GM11168 (cell line): ENCODE measurements at regions not wholly inside any gene's neighbourhood (a gene's known extent, or its start where the extent isn't known, plus 50 kb on each side); places are given as distances from the start of the nearest gene placed in this dataset.

Source experiments
- in situ Hi-C: fragments of 300-500 bp; cut with MboI; formaldehyde crosslinking; loops from one replicate; pipeline ENCODE4 v1.12.0; 2022; ENCODE audit warnings: low sequenced_read_pairs; ENCODE audit not compliant: unreplicated experiment

GRCh38 chr2:42951263-42951938 is 159.0 kb upstream of the HAAO start:
- in situ Hi-C loops: no loop called here

DNA sequence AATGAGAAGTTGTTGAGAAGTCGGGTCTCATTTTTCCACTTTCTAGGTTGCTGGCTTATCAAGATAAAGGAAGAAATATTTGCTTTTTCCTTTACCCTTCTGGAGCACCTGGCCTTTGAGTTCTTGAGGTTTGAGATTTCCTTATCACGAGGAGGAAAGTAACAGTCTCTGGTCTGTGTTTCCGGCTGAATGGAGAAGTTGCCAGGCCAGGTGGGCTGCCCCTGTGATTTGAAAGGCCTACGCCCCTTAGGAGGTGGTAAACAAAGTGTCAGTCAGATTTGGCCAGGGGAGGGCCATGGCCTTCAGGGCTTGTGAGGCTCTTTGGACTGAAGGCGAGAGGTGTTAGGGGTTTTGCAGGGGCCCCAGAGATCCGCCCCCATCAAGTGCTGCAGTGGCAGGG is 156.7 kb upstream of the HAAO start:
- in situ Hi-C loops: loop anchor here (5.0 to 10.0 kb wide), 2 partner anchors 278 to 536 kb away; partner anchors contain the start of gene ZFP36L2

- in situ Hi-C loops: loop anchor here (5.0 to 10.0 kb wide), 2 partner anchors 279 to 537 kb away; partner anchors contain the start of gene ZFP36L2
These were observed 155.6 kb upstream of the HAAO start for GRCh38 chr2:42947809-42948600.

- in situ Hi-C loops: loop anchor here (5.0 to 10.0 kb wide), 2 partner anchors 282 to 540 kb away; partner anchors contain the start of gene ZFP36L2
These were observed 152.5 kb upstream of the HAAO start for GRCh38 chr2:42944779-42945415.

DNA sequence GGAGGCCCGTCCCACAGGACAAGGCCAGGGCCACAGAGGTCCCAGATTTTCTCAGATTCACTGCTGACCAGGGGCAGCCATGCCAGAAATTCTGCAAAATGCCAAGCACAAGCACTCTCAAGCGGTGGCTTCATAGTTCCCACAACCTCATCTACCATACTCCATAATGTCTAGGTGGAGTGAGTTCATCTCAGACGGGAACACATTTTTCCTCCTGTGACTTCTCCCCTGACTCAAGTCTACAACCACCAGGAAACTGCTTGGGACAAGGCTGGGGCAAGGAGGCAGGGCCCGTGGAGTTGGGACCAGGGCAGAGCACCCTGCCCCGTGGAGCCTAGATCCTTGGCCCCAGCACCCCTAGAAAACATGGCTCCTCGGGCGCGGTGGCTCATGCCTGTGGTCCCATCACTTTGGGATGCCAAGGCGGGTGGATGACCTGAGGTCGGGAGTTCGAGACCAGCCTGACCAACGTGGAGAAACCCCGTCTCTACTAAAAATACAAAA is 150.7 kb upstream of the HAAO start:
- in situ Hi-C loops: loop anchor here (10.0 kb wide), 1 partner anchor 542 kb away; no protein-coding TSS in a partner anchor

DNA sequence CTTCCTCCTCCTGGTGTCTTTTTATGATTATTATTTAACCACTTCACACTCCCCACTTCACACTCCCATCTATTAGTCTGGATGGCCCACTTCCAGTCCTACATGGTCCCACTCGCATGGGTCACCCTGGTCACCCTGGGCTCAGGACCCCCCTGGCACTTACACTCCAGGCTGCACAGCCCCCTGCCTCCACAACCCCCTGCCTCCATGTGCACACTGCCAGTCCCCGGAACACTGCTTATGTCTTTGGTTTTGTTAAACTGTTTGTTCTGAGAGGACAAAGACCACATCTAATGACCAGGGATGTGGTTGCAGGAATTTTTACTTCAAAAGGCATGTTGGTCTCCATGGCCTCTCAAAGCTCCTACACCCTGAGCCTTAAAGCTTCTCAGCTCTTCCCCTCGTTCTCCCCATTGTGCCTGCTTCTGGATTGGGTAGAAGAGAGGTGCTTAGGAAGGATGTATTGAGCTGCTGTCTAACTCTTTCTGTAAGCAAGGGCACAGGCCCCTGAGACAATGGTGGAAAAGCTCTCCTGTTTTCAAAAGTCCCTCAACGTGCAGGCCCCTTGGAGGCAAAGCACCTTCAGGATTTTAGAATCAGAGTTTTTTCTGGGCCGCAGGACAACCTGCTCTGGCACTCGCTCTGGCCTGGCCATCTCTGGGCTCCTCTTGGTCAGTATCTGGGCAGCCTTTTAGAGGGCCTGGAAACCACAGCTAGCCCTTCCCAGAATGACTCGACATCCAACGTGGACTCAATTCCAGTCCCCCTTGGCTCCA is 150.0 kb upstream of the HAAO start:
- in situ Hi-C loops: loop anchor here (10.0 kb wide), 1 partner anchor 542 kb away; no protein-coding TSS in a partner anchor

GRCh38 chr2:42941633-42942176 is 149.3 kb upstream of the HAAO start:
- in situ Hi-C loops: loop anchor here (10.0 kb wide), 1 partner anchor 543 kb away; no protein-coding TSS in a partner anchor

DNA sequence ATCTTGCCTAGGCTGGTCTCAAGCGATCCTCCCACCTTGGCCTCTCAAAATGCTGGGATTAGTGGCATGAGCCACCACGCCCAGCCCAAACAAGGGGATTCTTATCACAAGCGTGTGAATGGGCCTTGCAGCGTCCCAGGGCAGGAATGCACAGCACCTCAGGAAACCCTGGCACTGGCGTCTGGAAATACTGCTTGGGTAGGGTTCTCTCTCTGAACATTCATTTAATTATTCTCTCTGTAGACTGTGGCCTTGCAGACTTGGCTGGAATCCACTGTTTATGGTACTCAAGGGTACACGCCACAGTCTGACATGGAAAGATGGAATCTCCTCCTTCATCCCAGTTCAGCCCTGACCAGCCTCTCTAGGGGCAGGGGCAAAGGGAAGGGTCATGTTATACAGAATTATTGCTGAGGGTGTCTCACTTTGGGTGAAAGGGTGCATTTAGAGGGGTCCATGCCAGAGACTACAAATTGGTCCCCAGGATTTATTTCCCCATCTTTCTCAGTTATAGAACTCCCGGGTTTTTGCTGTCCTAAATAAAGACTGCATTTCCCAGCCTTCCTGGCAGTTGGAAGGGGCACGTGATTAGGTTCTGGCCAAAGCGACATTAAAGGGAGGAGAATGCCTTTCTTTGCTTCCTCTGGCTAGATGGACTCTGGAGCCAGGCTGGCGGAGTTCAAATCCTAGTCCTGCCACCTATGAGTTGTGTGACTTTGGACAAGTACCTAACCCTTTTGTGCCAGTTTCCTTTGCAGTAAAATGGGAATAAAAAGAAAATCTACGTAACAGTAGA is 147.2 kb upstream of the HAAO start:
- in situ Hi-C loops: loop anchor here (10.0 kb wide), 1 partner anchor 545 kb away; no protein-coding TSS in a partner anchor

- in situ Hi-C loops: no loop called here
These were observed 146.4 kb upstream of the HAAO start for GRCh38 chr2:42938671-42939370.

GRCh38 chr2:42937171-42937875 is 144.9 kb upstream of the HAAO start:
- in situ Hi-C loops: no loop called here

GRCh38 chr2:42935692-42936671 is 143.6 kb upstream of the HAAO start:
- in situ Hi-C loops: no loop called here

GRCh38 chr2:42934580-42935186 is 142.3 kb upstream of the HAAO start:
- in situ Hi-C loops: no loop called here

DNA sequence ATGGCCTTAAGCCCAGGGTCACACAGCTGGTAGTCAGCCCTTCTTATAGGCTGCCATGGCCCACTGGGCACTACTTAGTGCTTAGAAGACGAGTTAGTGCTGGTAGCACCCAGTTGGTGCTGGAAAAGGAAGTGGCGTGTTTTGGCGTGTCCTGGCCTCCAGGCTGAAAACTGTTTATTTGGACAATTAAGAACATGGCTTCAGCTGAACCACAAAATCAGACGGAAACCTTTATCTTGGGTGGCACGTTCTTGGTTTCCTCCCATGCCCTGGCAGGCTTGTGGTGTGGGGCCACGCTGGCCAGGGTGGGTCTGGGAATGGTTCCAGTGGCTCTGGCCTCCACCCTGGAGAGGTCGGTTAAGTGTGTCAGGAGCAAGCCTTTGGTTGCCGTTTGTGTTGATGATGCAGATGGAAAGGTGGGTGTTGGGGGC is 141.5 kb upstream of the HAAO start:
- in situ Hi-C loops: no loop called here

GRCh38 chr2:42932271-42933151 is 140.1 kb upstream of the HAAO start:
- in situ Hi-C loops: no loop called here

DNA sequence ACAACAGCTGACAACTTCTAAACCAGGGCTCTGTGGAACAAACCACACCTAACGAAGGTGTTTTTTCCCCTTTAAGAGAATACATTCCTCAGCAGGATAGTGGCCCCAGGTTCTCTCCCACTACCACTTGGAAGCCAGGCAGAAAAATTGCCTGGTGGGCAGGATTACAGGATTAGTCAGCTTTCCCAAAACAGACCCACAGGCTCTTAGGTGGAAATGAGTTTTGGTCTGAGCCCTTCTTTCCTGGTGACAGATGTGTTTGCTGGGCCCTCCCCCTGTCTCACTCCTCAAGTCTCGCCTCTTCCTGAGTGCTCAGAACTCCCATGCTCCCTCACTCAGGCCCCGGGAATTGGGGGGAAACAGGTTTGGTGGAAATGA is 139.4 kb upstream of the HAAO start:
- in situ Hi-C loops: no loop called here
